GM18868 (cell line): ENCODE measurements at regions not wholly inside any gene's neighbourhood (a gene's known extent, or its start where the extent isn't known, plus 50 kb on each side); places are given as distances from the start of the nearest gene placed in this dataset.
A peak's percentile ranks its signal among the peaks of the same experiment; 100 is the strongest.
"Not testable (repeated sequence)": the region's sequence is repeated elsewhere in the genome, so short reads cannot be mapped to it uniquely, and the experiment has no call there.

ENCODE experiments used
- ATAC-seq: cut with Tn5 transposase; IDR thresholded peaks from one replicate; pipeline ENCODE4 v1.9.1; 2021; ENCODE audit warnings: mild to moderate bottlenecking, moderate library complexity; ENCODE audit not compliant: unreplicated experiment

GRCh38 chrX:121405826-121406225 lies 358.4 kb downstream of the GLUD2 start:
- no peak for ATAC-seq

- ATAC-seq: no peak
Measured at GRCh38 chrX:121407627-121408026, 360.2 kb downstream of the GLUD2 start.

- not testable (repeated sequence) for ATAC-seq
Measured at GRCh38 chrX:121431514-121431913, 384.1 kb downstream of the GLUD2 start.

GRCh38 chrX:121433289-121433688 lies 385.9 kb downstream of the GLUD2 start:
- no peak for ATAC-seq

- ATAC-seq: not testable (repeated sequence)
Measured at GRCh38 chrX:121437666-121438065, 390.3 kb downstream of the GLUD2 start.

GRCh38 chrX:121455890-121456289 lies 408.5 kb downstream of the GLUD2 start:
- peak; percentile 42 for ATAC-seq

GRCh38 chrX:121456315-121456714 lies 408.9 kb downstream of the GLUD2 start:
- ATAC-seq: peak; percentile 96

- peak; percentile 72 for ATAC-seq
Measured at GRCh38 chrX:121457096-121457495, 409.7 kb downstream of the GLUD2 start.

GRCh38 chrX:121479406-121479805 lies 432.0 kb downstream of the GLUD2 start:
- no peak for ATAC-seq

- no peak for ATAC-seq
Measured at GRCh38 chrX:121496966-121497365, 449.6 kb downstream of the GLUD2 start.

- ATAC-seq: no peak
Measured at GRCh38 chrX:121504153-121504552, 456.7 kb downstream of the GLUD2 start.

- ATAC-seq: peak; percentile 88
Measured at GRCh38 chrX:121546317-121546716, 498.9 kb downstream of the GLUD2 start.

GRCh38 chrX:121558886-121559285 lies 511.5 kb downstream of the GLUD2 start:
- ATAC-seq: no peak

- ATAC-seq: no peak
Measured at GRCh38 chrX:121562616-121563015, 515.2 kb downstream of the GLUD2 start.

GRCh38 chrX:121569609-121570008 lies 522.2 kb downstream of the GLUD2 start:
- peak; percentile 83 for ATAC-seq

- peak; percentile 74 for ATAC-seq
Measured at GRCh38 chrX:121570072-121570841, 522.8 kb downstream of the GLUD2 start.

GRCh38 chrX:121571333-121571732 lies 523.9 kb downstream of the GLUD2 start:
- no peak for ATAC-seq

- ATAC-seq: not testable (repeated sequence)
Measured at GRCh38 chrX:121574384-121574783, 527.0 kb downstream of the GLUD2 start.

GRCh38 chrX:121579016-121579760 lies 531.8 kb downstream of the GLUD2 start:
- peak; percentile 83 for ATAC-seq

GRCh38 chrX:121581885-121582284 lies 534.5 kb downstream of the GLUD2 start:
- ATAC-seq: no peak

GRCh38 chrX:121585626-121586025 lies 538.2 kb downstream of the GLUD2 start:
- ATAC-seq: no peak

- ATAC-seq: no peak
Measured at GRCh38 chrX:121592884-121593283, 545.5 kb downstream of the GLUD2 start.
